ENCODE measurements at regions not wholly inside any gene's neighbourhood (a gene's known extent, or its start where the extent isn't known, plus 50 kb on each side); places are given as distances from the start of the nearest gene placed in this dataset.

- ATAC-seq (ENCODE audit: insufficient read depth, low read depth) (no peak), DNase-seq (no peak)
- Histone ChIP-seq H3K79me2 (ENCODE audit: insufficient read depth, low read length) (no peaks in the 10 kb centered on the region), H2AFZ (ENCODE audit: low read depth, low read length) (no peak overlapping the region), H3K4me1 (ENCODE audit: insufficient read depth, low read length) (no peaks in the 10 kb centered on the region), H3K27me3 (ENCODE audit: insufficient read depth, low read length, poor library complexity) (no peaks in the 10 kb centered on the region), H3K4me2 (ENCODE audit: insufficient read depth, low read length) (no peak overlapping the region), H3K9ac (ENCODE audit: low read depth, low read length) (no peak overlapping the region), H3K4me3 (ENCODE audit: low read depth in 1 of 2, low read length in 2 of 2) (no peak overlapping the region), H3K36me3 (ENCODE audit: insufficient read depth, low read length) (no peaks in the 10 kb centered on the region), H3K9me3 (ENCODE audit: insufficient read depth, low read length, severe bottlenecking) (no peaks in the 10 kb centered on the region), H4K20me1 (ENCODE audit: insufficient read depth, low read length) (no peaks in the 10 kb centered on the region), H3K27ac (ENCODE audit: low read length) (no peak overlapping the region)
- TF ChIP-seq CTCF (IDR thresholded peaks at IDR 0.05; ENCODE audit: borderline replicate concordance, extremely low read depth, low read length, poor library complexity, severe bottlenecking), result no peak
- TF ChIP-seq EZH2 (IDR thresholded peaks at IDR 0.05; ENCODE audit: borderline replicate concordance, low read depth, low read length, severe bottlenecking), result no peak
Observed at GRCh38 chr3:6074952-6075351, 786.0 kb upstream of the GRM7 start.

- Histone ChIP-seq H3K9me3 (ENCODE audit: insufficient read depth, low read length, severe bottlenecking) (no peaks in the 10 kb centered on the region), H3K4me2 (ENCODE audit: insufficient read depth, low read length) (no peak overlapping the region), H3K9ac (ENCODE audit: low read depth, low read length) (no peak overlapping the region), H4K20me1 (ENCODE audit: insufficient read depth, low read length) (no peaks in the 10 kb centered on the region), H3K4me3 (ENCODE audit: low read depth in 1 of 2, low read length in 2 of 2) (no peak overlapping the region), H3K27ac (ENCODE audit: low read length) (no peak overlapping the region), H2AFZ (ENCODE audit: low read depth, low read length) (no peak overlapping the region), H3K79me2 (ENCODE audit: insufficient read depth, low read length) (no peaks in the 10 kb centered on the region), H3K4me1 (ENCODE audit: insufficient read depth, low read length) (no peaks in the 10 kb centered on the region), H3K27me3 (ENCODE audit: insufficient read depth, low read length, poor library complexity) (no peaks in the 10 kb centered on the region), H3K36me3 (ENCODE audit: insufficient read depth, low read length) (no peaks in the 10 kb centered on the region)
- TF ChIP-seq CTCF (IDR thresholded peaks at IDR 0.05; ENCODE audit: borderline replicate concordance, extremely low read depth, low read length, poor library complexity, severe bottlenecking), result no peak
- TF ChIP-seq EZH2 (IDR thresholded peaks at IDR 0.05; ENCODE audit: borderline replicate concordance, low read depth, low read length, severe bottlenecking), result no peak
- ATAC-seq (ENCODE audit: insufficient read depth, low read depth) (no peak), DNase-seq (no peak)
Observed at GRCh38 chr3:6078436-6078835, 782.5 kb upstream of the GRM7 start.

DNA sequence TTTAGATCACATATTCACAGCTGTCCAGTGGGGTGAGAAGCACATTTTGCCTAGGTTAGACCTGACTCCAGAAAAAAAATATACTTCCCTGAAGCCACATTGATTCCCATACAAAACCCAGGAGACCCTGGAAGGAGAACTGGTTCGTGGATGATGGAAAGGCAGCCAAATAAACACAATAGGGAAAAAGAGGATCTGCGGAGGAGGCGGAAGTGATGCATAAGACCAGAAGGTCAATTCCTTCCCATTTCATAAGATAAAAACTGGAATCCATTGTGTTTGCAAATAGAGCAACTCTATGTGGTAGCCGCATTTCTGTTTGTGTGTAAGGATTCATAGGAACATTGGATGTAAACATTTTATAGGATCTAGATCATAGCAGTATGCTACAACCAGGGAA is 781.9 kb upstream of the GRM7 start:
- H3K27me3 ChIP-seq (ENCODE audit: insufficient read depth, low read length, poor library complexity), result no peaks in the 10 kb centered on the region

More for the DNA sequence above, 781.9 kb upstream of the GRM7 start:
- no peak for DNase-seq
- Histone ChIP-seq H2AFZ (ENCODE audit: low read depth, low read length) (no peak overlapping the region), H3K4me2 (ENCODE audit: insufficient read depth, low read length) (no peak overlapping the region), H3K9me3 (ENCODE audit: insufficient read depth, low read length, severe bottlenecking) (no peaks in the 10 kb centered on the region), H3K9ac (ENCODE audit: low read depth, low read length) (no peak overlapping the region), H3K79me2 (ENCODE audit: insufficient read depth, low read length) (no peaks in the 10 kb centered on the region), H3K36me3 (ENCODE audit: insufficient read depth, low read length) (no peaks in the 10 kb centered on the region), H3K4me3 (ENCODE audit: low read depth in 1 of 2, low read length in 2 of 2) (no peak overlapping the region), H4K20me1 (ENCODE audit: insufficient read depth, low read length) (no peaks in the 10 kb centered on the region), H3K27ac (ENCODE audit: low read length) (no peak overlapping the region), H3K4me1 (ENCODE audit: insufficient read depth, low read length) (no peaks in the 10 kb centered on the region)
- ATAC-seq (ENCODE audit: insufficient read depth, low read depth), result no peak
- no peak for TF ChIP-seq CTCF (IDR thresholded peaks at IDR 0.05; ENCODE audit: borderline replicate concordance, extremely low read depth, low read length, poor library complexity, severe bottlenecking)
- TF ChIP-seq EZH2 (IDR thresholded peaks at IDR 0.05; ENCODE audit: borderline replicate concordance, low read depth, low read length, severe bottlenecking), result no peak

All from DND-41 (cell line).